Activated T-cell treated with anti-CD3 and anti-CD28 coated beads, Interleukin-2, amount 50 U/mL, for 48 hours (primary cell): ENCODE measurements at regions not wholly inside any gene's neighbourhood (a gene's known extent, or its start where the extent isn't known, plus 50 kb on each side); places are given as distances from the start of the nearest gene placed in this dataset.

Experiments
- DNase-seq, 2 experiments: peaks; one replicate each; pipeline ENCODE4 v3.0.0-alpha.2; 2020

DNA sequence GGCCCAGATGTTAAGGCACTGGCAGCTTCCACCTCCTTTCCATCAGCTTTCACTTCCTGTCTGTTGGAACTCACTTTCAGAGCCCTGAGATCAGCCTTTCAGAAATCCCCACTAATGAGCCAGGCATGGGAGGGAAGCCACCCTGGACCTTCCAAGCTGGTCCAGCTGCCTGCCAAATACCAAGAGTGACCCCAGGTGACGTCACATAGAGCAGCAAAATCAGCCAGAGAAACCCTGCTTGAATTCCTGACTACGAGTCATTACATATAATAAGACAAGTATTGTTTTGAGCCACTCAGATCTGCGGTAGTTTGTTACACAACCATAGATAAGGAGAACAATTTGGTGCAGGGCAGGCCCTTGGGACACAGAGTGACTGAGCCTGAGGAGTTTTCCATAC, 556.0 kb upstream of the JAG1 start:
- DNase-seq: no peak

- DNase-seq: no peak
Observed at GRCh38 chr20:11230999-11231398, 557.2 kb upstream of the JAG1 start.

DNA sequence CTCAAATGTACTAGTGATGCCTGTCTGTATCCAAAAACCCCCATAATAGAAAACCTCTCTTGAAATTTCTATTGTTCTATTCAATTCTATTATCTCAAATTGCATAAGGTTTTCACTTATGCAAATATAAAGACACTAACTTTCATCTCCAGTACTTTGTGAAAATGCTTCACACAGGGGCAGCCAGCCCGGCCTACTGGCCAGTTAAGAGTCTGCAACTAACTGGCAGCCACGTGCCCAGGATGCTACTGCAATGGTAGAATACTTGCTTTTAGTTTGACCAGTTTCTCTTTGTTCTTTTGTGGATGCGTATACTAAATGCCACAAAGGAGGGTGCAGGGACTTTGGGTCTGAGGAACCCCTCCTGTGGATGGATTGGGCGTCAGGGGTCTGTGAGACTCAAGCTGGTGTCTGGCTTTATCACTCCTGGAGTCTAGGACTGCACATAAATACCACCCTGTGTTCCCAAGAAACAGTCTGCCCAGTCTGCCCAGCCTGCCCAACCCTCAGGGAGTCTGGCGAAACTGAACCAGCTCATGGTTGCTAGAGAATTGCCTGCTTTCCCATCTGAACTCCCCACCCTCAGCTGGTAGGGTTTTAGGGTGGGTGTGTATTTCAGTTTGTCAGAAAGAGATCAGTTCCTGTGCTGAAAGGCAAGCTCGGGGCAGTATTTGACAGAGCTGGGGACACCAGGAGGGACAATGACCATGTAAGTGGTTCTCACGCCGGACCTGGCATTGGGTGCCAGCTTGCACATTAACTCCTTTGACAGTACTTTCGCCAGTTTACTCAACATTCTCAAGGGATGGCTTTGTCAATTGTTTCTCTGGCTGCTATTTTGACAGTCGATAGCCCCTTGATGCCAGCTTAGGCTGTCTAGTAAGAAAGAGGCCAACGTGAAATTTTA, 558.2 kb upstream of the JAG1 start:
- no peak for DNase-seq

- no peak for DNase-seq
Observed at GRCh38 chr20:11232896-11233295, 559.1 kb upstream of the JAG1 start.

GRCh38 chr20:11234181-11234580, 560.4 kb upstream of the JAG1 start:
- no peak for DNase-seq

DNA sequence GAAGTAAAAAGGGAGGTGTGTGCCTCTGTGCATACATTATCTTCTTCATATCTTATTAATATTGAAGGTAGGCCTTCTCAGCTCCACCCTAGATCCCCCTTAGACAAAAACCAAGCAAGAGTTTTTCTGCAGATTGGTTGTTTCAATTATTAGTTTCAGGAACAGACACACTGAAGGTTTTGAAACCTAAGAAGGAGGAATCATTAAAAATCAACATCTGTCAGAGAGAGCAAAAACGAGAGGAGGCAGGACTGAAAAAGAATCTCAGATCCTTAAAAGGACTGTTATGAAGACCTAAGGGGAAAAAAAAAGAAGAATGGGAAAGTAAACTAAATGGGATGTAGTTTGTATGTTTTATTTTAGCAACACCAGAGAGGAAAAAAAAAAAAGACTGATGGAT, 560.8 kb upstream of the JAG1 start:
- DNase-seq: no peak

DNA sequence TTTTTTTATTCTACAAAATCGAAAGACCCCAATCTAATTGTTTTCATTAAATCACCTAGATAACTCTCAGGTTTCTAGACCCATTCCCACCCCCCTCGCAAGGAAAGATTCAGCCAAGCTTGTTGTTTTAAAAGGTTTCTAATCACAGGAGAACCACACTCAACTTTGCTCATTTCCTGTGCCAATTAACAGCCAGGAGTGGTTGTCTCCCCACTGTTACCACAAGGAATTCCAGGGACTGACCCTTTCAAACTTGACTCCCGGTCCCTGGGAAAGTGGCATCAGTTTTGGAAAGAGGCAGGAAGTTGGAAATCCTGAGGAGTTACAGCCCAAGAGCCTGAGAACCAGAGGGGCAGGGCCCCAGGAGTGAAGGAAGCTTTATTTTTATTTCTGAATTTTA, 561.3 kb upstream of the JAG1 start:
- no peak for DNase-seq

DNA sequence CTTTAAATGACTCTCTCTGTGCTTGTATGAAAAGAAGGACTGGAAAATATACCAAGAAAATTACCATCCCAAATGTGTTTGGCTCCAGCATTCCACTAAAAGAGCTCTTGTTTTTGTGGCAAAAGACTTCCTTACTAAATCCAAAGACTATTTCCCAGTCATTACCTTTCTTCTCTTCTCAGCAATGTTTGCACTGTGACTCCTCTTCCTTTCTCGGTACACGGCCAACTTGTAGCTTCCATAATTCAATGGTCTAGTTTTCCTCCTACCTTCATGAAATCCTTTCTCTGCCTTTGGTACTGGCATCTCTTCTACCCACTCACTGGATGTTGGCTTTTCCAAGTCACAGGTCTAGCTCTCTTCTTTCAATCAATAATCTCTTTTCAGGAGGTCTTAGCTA, 568.5 kb upstream of the JAG1 start:
- no peak for DNase-seq

- DNase-seq: no peak
Observed at GRCh38 chr20:11245431-11245830, 571.6 kb upstream of the JAG1 start.

DNA sequence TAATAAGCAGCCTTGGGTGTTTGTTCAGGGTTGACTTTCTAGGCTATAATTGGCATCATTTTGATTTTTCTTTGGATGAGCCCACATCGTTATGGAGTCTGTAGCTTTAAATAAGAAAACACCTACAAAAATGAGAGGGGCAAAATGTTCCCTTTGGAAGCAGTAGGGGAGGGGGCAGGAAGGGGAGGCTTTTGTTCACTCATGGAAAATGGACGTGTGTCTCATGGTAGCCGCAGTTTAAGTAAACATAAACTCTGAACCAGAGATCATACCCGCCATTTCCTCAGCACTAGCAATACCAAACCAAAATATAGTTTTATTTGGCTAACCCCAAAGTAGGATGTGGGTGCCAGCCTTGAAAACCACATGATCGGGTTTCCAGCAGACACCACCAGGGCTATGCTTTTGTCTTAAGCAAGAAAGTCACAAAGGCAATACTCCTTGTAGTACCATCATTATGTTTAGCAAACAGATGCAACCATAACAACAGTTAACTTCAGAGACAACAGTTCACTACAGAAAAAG, 572.5 kb upstream of the JAG1 start:
- no peak for DNase-seq

DNA sequence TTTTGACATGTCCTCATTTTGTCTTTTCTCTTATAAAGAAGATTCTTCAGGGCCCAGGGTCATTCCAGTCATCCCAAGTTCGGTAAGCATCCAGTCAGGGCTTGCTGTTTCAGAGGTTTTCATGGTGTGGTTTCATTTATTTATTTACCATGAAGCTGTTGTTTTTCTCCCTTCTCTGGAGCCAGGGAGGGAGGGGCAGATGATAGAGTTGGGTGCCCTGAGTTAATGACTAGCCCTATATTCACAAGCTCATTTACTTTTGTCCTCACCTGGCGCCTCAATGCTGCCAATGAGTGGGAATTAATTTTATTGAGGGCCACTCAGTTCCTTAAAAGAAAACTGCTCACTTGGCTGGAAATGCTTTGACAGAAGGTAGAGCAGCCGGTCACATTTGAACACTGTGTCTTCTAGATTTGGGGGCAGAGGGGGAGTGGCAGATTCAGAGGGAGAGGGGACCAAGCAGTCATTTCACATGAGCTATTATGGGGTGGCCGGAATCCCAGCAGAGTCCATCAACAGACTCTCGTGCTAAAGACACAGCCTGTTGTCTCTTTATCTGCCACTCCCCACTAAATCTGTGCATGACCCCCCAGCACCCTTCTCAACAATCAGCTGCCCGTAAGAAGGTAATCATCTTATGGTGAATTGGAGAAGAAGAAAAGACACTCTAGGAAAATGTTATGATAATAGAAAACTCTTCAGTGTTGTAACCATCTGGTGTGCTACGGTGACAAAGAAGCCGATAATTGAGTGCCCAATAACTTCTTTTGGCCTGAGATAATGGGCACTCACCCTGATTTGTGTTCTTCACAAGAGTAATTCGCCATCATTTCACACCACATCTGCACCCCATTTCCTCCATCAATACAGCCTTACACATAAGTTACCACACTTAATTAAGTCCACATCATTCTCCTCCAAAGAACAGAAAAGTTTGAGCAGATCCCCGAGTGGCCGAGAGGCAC, 573.5 kb upstream of the JAG1 start:
- no peak for DNase-seq

DNA sequence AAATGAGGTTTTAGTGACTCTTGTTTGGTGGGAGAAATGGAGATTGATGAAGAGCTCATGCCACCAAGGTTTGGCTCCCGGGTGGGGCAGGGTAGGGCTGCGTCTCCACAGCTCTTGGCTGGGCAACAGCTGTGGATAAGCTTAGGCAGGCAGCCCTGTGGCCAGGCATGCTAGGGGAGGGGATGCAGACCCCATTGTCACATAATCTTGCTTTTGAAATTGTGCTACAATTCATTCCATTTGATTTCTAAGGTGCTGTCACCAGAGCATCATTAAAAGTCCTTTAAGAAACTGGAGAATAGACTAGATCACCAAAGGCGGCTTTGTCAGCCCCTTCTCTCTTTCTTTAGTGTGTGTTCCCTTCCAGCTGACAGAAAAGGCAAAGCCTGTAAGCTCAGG, 574.2 kb upstream of the JAG1 start:
- no peak for DNase-seq

GRCh38 chr20:11248687-11249638, 575.2 kb upstream of the JAG1 start:
- DNase-seq: no peak

- DNase-seq: no peak
Observed at GRCh38 chr20:11249683-11250082, 575.9 kb upstream of the JAG1 start.

GRCh38 chr20:11252447-11252846, 578.6 kb upstream of the JAG1 start:
- no peak for DNase-seq

DNA sequence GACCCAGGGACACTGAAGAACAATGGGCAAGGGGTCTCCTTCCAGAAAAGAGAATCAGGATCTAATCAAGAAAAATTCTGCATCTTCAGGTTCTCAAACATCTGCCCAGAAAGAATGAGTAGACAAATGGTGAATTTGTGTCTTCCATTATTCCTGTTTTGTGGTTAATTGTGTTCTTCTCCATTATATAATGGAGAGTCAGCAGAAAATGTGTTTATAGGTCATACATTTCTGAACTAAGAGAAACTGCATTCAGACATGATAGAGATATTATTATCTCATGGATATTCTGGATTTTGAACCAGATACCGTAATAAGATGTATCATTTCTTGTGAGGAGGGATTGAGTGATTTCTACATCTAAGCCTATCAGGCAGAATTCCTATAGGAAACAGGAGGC, 581.7 kb upstream of the JAG1 start:
- DNase-seq: no peak

- no peak for DNase-seq
Observed at GRCh38 chr20:11255860-11256259, 582.1 kb upstream of the JAG1 start.

- DNase-seq: no peak
Observed at GRCh38 chr20:11260611-11261010, 586.8 kb upstream of the JAG1 start.

DNA sequence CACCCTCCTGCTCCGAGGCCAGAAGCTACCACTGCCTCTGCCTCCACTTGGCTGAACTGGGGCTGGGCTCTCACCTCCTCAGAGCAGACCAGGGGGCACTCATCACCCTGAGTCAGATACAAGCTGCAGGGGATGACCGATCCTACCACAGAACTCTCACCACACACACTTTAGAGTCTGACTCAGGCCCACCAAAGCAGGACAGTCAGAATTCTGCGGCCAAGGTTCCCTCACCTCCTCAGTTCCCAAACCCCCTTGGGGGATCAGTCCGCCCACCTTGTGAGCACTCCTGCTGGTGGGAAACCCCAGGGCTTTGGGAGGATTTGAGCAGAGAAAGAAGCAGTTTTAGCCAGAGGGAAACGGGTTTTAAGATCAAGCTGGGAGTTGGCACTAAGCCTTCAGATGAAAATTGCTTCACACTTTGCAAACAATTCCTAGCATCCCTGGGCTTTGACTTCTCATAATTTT, 587.8 kb upstream of the JAG1 start:
- no peak for DNase-seq

DNA sequence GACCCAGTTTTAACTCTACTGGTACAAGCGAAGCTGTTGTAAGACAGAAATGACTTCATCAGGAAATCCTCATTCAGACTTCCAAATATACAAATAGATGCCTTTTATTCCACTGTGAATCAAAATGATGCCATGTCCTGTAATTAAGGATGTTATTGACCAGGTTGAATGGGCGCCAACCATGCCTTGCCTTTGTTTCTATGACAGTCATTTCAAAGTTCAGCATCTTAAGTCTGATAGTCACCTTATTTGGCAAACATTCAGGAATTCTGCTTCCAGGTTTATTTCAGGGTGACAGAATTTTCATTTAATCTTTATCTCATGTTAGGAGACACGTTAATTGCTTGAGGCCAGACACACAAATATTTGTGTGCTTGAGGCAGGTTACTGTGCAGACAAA, 592.8 kb upstream of the JAG1 start:
- DNase-seq: no peak

DNA sequence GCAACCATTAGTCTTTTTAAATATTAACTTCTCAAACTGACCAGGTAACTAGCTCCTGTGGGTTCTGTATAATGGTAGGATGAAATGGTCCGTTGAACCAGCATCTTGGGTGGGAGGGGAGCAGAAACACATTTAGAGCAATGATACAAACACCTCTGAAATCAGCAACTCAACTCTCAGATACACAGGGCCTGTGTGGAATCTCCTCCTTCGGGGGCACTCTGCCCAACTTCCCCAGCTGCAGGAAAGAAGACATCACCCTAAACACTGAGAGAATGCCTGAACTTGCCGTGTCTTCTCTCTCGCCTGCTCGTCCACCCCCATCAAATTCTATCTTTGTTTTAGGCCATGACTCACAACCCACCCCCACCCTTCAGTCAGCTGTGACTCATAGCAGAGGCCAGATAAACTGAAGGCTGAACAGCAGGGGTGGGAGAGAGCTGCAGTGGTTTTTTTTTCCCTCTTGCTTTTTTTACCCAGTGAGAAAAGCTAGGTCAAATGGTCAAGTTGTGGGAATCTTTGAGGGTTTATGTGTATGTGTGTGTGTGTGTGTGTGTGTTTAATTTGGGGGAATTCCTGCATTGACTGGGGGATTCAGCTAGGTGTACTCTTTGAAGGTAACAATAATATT, 593.4 kb upstream of the JAG1 start:
- DNase-seq: no peak
